ENCODE measurements at regions not wholly inside any gene's neighbourhood (a gene's known extent, or its start where the extent isn't known, plus 50 kb on each side); places are given as distances from the start of the nearest gene placed in this dataset.

GRCh38 chr9:28155067-28155466 lies 581.8 kb upstream of the C9orf72 start:
- Mint-ChIP-seq H3K27ac (no peak overlapping the region), H3K4me1 (peaks cover 14% of the 10 kb centered on the region), H3K36me3 (peaks cover 2% of the 10 kb centered on the region), H3K27me3 (ENCODE audit: insufficient read depth, low read depth) (no peaks in the 10 kb centered on the region), H3K9me3 (peaks cover 26% of the 10 kb centered on the region), H3K4me3 (no peak overlapping the region)
- H3K4me2 ChIP-seq = no peak overlapping the region
- TF ChIP-seq CTCF (IDR thresholded peaks at IDR 0.05) (no peak), EZH2 (IDR thresholded peaks at IDR 0.05) (no peak)
- no peaks in the 10 kb centered on the region for H3K36me3 ChIP-seq
- no peaks in the 10 kb centered on the region for H3K79me2 ChIP-seq (ENCODE audit: low read depth)
- no peak overlapping the region for H2AFZ ChIP-seq (replicated peaks)
- H3K27ac ChIP-seq = no peak overlapping the region
- H3K9me3 ChIP-seq (ENCODE audit: low read depth) = peaks cover 5% of the 10 kb centered on the region
- no peak for DNase-seq (ENCODE audit: low spot score)
- no peaks in the 10 kb centered on the region for H4K20me1 ChIP-seq (ENCODE audit: low read depth)
- H3K27me3 ChIP-seq = no peaks in the 10 kb centered on the region
- no peak overlapping the region for H3K4me3 ChIP-seq
- peaks cover 12% of the 10 kb centered on the region for H3K4me1 ChIP-seq
- H3K9ac ChIP-seq = no peak overlapping the region
- H3F3A ChIP-seq (ENCODE audit: low read depth) = no peaks in the 10 kb centered on the region

- H3K4me3 Mint-ChIP-seq = no peak overlapping the region
- peaks cover 2% of the 10 kb centered on the region for H3K36me3 Mint-ChIP-seq
Measured at GRCh38 chr9:28155671-28156070, 582.4 kb upstream of the C9orf72 start.

GRCh38 chr9:28158451-28158850 lies 585.2 kb upstream of the C9orf72 start:
- no peak for TF ChIP-seq EZH2 (IDR thresholded peaks at IDR 0.05)
- peak; percentile 70 for TF ChIP-seq EZH2phosphoT487 (IDR thresholded peaks at IDR 0.05)
- no peaks in the 10 kb centered on the region for H3K36me3 ChIP-seq
- peaks cover 12% of the 10 kb centered on the region for H3K4me1 ChIP-seq
- Mint-ChIP-seq H3K9me3 (peaks cover 19% of the 10 kb centered on the region), H3K27me3 (ENCODE audit: insufficient read depth, low read depth) (no peaks in the 10 kb centered on the region), H3K27ac (no peak overlapping the region), H3K36me3 (peaks cover 2% of the 10 kb centered on the region), H3K4me1 (peaks cover 14% of the 10 kb centered on the region), H3K4me3 (no peak overlapping the region)
- no peak overlapping the region for H3K27ac ChIP-seq
- no peaks in the 10 kb centered on the region for H3K27me3 ChIP-seq
- no peak overlapping the region for H3K4me3 ChIP-seq
- H4K20me1 ChIP-seq (ENCODE audit: low read depth) = no peaks in the 10 kb centered on the region
- no peak overlapping the region for H2AFZ ChIP-seq (replicated peaks)
- H3K9me3 ChIP-seq (ENCODE audit: low read depth) = no peaks in the 10 kb centered on the region
- peak; percentile 73 for DNase-seq (ENCODE audit: low spot score)
- H3K4me2 ChIP-seq = no peak overlapping the region
- H3K9ac ChIP-seq = no peak overlapping the region
- no peaks in the 10 kb centered on the region for H3K79me2 ChIP-seq (ENCODE audit: low read depth)
- H3F3A ChIP-seq (ENCODE audit: low read depth) = no peaks in the 10 kb centered on the region

More at GRCh38 chr9:28155671-28156070, 582.4 kb upstream of the C9orf72 start:
- no peak for DNase-seq (ENCODE audit: low spot score)
- Histone ChIP-seq H4K20me1 (ENCODE audit: low read depth) (no peaks in the 10 kb centered on the region), H3K9me3 (ENCODE audit: low read depth) (peaks cover 3% of the 10 kb centered on the region), H3K9ac (no peak overlapping the region), H2AFZ (replicated peaks) (no peak overlapping the region), H3K4me2 (no peak overlapping the region), H3K27ac (no peak overlapping the region), H3K79me2 (ENCODE audit: low read depth) (no peaks in the 10 kb centered on the region), H3K4me3 (no peak overlapping the region), H3F3A (ENCODE audit: low read depth) (no peaks in the 10 kb centered on the region), H3K36me3 (no peaks in the 10 kb centered on the region), H3K4me1 (peaks cover 12% of the 10 kb centered on the region), H3K27me3 (no peaks in the 10 kb centered on the region)
- Mint-ChIP-seq H3K27ac (no peak overlapping the region), H3K4me1 (peaks cover 14% of the 10 kb centered on the region), H3K9me3 (peaks cover 21% of the 10 kb centered on the region), H3K27me3 (ENCODE audit: insufficient read depth, low read depth) (no peaks in the 10 kb centered on the region)
- TF ChIP-seq EZH2 (IDR thresholded peaks at IDR 0.05) (no peak), EZH2phosphoT487 (IDR thresholded peaks at IDR 0.05) (no peak), CTCF (IDR thresholded peaks at IDR 0.05) (no peak)

- Histone ChIP-seq H3K4me1 (peaks cover 21% of the 10 kb centered on the region), H3K27ac (no peak overlapping the region), H4K20me1 (ENCODE audit: low read depth) (no peaks in the 10 kb centered on the region), H3K4me3 (no peak overlapping the region), H3K9me3 (ENCODE audit: low read depth) (no peaks in the 10 kb centered on the region), H3K4me2 (no peak overlapping the region), H3F3A (ENCODE audit: low read depth) (no peaks in the 10 kb centered on the region), H3K27me3 (no peaks in the 10 kb centered on the region), H3K9ac (no peak overlapping the region), H3K36me3 (no peaks in the 10 kb centered on the region), H2AFZ (replicated peaks) (no peak overlapping the region), H3K79me2 (ENCODE audit: low read depth) (no peaks in the 10 kb centered on the region)
- Mint-ChIP-seq H3K9me3 (peaks cover under 1% of the 10 kb centered on the region), H3K4me3 (no peak overlapping the region), H3K27me3 (ENCODE audit: insufficient read depth, low read depth) (no peaks in the 10 kb centered on the region), H3K36me3 (no peaks in the 10 kb centered on the region), H3K4me1 (peaks cover 8% of the 10 kb centered on the region), H3K27ac (no peak overlapping the region)
- DNase-seq (ENCODE audit: low spot score) = no peak
- TF ChIP-seq EZH2phosphoT487 (IDR thresholded peaks at IDR 0.05) (no peak), EZH2 (IDR thresholded peaks at IDR 0.05) (no peak), CTCF (IDR thresholded peaks at IDR 0.05) (no peak)
Measured at GRCh38 chr9:28163619-28164018, 590.3 kb upstream of the C9orf72 start.

Data from neural progenitor cell (in vitro differentiated cells).